Mammary epithelial cell (primary cell): ENCODE measurements at regions not wholly inside any gene's neighbourhood (a gene's known extent, or its start where the extent isn't known, plus 50 kb on each side); places are given as distances from the start of the nearest gene placed in this dataset.

Experiments used
- CTCF ChIP-seq, 2 donors: IDR thresholded peaks in 1 of 2; conservative IDR thresholded peaks in 1 of 2; 2 replicates each; pipeline ENCODE4 v1.5.1; 2011 to 2012; ENCODE audit warnings: inconsistent platforms in 2 of 2, low read length in 2 of 2, mild to moderate bottlenecking in 2 of 2, control low read depth in 1 of 2, low read depth in 1 of 2; ENCODE audit not compliant: insufficient read depth in 1 of 2; ENCODE audit errors: extremely low read depth in 1 of 2
- EZH2 ChIP-seq: IDR thresholded peaks from 2 replicates; pipeline ENCODE4 v1.6.1; 2012; ENCODE audit warnings: low read length, inconsistent platforms, borderline replicate concordance

GRCh38 chr5:7272408-7272965 lies 123.5 kb upstream of the ADCY2 start:
- TF ChIP-seq CTCF (conservative IDR thresholded peaks at IDR 0.05 in 1 of 2, IDR thresholded peaks at IDR 0.05 in 1 of 2; ENCODE audit: extremely low read depth in 1 of 2, insufficient read depth in 1 of 2, low read depth in 1 of 2, low read length in 2 of 2) (no peak), EZH2 (no peak)
